Stomach (tissue), 4 donors: ENCODE measurements at regions not wholly inside any gene's neighbourhood (a gene's known extent, or its start where the extent isn't known, plus 50 kb on each side); places are given as distances from the start of the nearest gene placed in this dataset.

Experiments
- POLR2A ChIP-seq, 4 donors: fragments of 450-650 bp; IDR thresholded peaks; one replicate each; pipeline ENCODE4 v1.6.1; 2016; ENCODE audit warnings: antibody characterized with exemption in 4 of 4, control low read depth in 2 of 4, mild to moderate bottlenecking in 1 of 4, moderate library complexity in 1 of 4
- POLR2AphosphoS5 ChIP-seq, 3 donors: sonication (generic); formaldehyde crosslinking; IDR thresholded peaks; one replicate each; pipeline ENCODE4 v1.6.1; 2016; ENCODE audit warnings: antibody characterized with exemption in 3 of 3
- TF ChIP-seq, protein P1 (sequence below), 7 experiments: fragments of 450-650 bp in 4 of 7; fragments of 200-600 bp in 3 of 7; sonication (generic) in 3 of 7; IDR thresholded peaks; one replicate each; pipeline ENCODE4 v1.5.1; 2016 to 2019; ENCODE audit warnings: antibody characterized with exemption in 7 of 7, control low read depth in 2 of 7, mild to moderate bottlenecking in 1 of 7

DNA sequence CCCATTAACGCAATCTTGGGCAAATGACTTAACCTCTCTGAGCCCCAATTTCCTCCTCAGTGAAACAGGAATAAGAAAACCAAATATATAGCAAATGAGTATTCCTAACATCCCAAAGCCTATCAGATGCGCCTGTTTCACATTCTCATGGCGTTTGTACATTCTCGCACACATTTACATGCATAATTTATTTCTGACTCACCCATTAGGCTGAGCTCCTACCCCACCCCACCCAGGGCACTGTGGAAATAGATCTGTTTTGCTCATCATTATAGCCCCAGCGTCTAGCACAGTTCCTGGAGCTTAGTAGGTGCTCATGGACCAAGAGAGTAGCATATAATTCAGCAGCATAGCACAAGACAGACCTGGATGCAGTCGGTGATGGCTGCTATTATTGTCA is 146.1 kb upstream of the VANGL1 start:
- TF ChIP-seq, protein P1, sequence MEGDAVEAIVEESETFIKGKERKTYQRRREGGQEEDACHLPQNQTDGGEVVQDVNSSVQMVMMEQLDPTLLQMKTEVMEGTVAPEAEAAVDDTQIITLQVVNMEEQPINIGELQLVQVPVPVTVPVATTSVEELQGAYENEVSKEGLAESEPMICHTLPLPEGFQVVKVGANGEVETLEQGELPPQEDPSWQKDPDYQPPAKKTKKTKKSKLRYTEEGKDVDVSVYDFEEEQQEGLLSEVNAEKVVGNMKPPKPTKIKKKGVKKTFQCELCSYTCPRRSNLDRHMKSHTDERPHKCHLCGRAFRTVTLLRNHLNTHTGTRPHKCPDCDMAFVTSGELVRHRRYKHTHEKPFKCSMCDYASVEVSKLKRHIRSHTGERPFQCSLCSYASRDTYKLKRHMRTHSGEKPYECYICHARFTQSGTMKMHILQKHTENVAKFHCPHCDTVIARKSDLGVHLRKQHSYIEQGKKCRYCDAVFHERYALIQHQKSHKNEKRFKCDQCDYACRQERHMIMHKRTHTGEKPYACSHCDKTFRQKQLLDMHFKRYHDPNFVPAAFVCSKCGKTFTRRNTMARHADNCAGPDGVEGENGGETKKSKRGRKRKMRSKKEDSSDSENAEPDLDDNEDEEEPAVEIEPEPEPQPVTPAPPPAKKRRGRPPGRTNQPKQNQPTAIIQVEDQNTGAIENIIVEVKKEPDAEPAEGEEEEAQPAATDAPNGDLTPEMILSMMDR (IDR thresholded peaks at IDR 0.05) = no peak
- TF ChIP-seq POLR2AphosphoS5 (IDR thresholded peaks at IDR 0.05) (no peak), POLR2A (IDR thresholded peaks at IDR 0.05) (no peak)
